Islet of Langerhans (tissue), 1 donor: ENCODE measurements at regions not wholly inside any gene's neighbourhood (a gene's known extent, or its start where the extent isn't known, plus 50 kb on each side); places are given as distances from the start of the nearest gene placed in this dataset.
"Not testable (repeated sequence)": the region's sequence is repeated elsewhere in the genome, so short reads cannot be mapped to it uniquely, and the experiment has no call there.

Source experiments
- FAIRE-seq: peaks from one replicate; lab custom pipeline; 2011; peaks lifted over from hg19 to GRCh38; lab: Jason Lieb, UNC

- FAIRE-seq: no peak
Observed at GRCh38 chr3:135393898-135394525, 571.5 kb upstream of the PPP2R3A start.

GRCh38 chr3:135412475-135412874 is 553.1 kb upstream of the PPP2R3A start:
- FAIRE-seq: no peak

GRCh38 chr3:135416182-135416581 is 549.3 kb upstream of the PPP2R3A start:
- FAIRE-seq: no peak

- FAIRE-seq: no peak
Observed at GRCh38 chr3:135419155-135419554, 546.4 kb upstream of the PPP2R3A start.

GRCh38 chr3:135426508-135426907 is 539.0 kb upstream of the PPP2R3A start:
- no peak for FAIRE-seq

- FAIRE-seq: no peak
Observed at GRCh38 chr3:135432402-135432801, 533.1 kb upstream of the PPP2R3A start.

- FAIRE-seq: not testable (repeated sequence)
Observed at GRCh38 chr3:135438889-135439597, 526.5 kb upstream of the PPP2R3A start.

GRCh38 chr3:135439632-135440031 is 525.9 kb upstream of the PPP2R3A start:
- not testable (repeated sequence) for FAIRE-seq

- no peak for FAIRE-seq
Observed at GRCh38 chr3:135440233-135440632, 525.3 kb upstream of the PPP2R3A start.

GRCh38 chr3:135440746-135441145 is 524.8 kb upstream of the PPP2R3A start:
- FAIRE-seq: no peak

- FAIRE-seq: no peak
Observed at GRCh38 chr3:135444058-135444457, 521.5 kb upstream of the PPP2R3A start.

- no peak for FAIRE-seq
Observed at GRCh38 chr3:135447483-135447882, 518.0 kb upstream of the PPP2R3A start.

GRCh38 chr3:135448520-135448919 is 517.0 kb upstream of the PPP2R3A start:
- FAIRE-seq: no peak

GRCh38 chr3:135449046-135449445 is 516.5 kb upstream of the PPP2R3A start:
- FAIRE-seq: no peak

- FAIRE-seq: no peak
Observed at GRCh38 chr3:135451037-135451785, 514.3 kb upstream of the PPP2R3A start.

GRCh38 chr3:135452881-135453280 is 512.6 kb upstream of the PPP2R3A start:
- no peak for FAIRE-seq

- FAIRE-seq: no peak
Observed at GRCh38 chr3:135453326-135453725, 512.2 kb upstream of the PPP2R3A start.

GRCh38 chr3:135454890-135455289 is 510.6 kb upstream of the PPP2R3A start:
- FAIRE-seq: no peak

- no peak for FAIRE-seq
Observed at GRCh38 chr3:135456108-135456790, 509.3 kb upstream of the PPP2R3A start.

GRCh38 chr3:135458541-135459322 is 506.8 kb upstream of the PPP2R3A start:
- no peak for FAIRE-seq

GRCh38 chr3:135460273-135460672 is 505.3 kb upstream of the PPP2R3A start:
- FAIRE-seq: no peak

GRCh38 chr3:135471911-135472310 is 493.6 kb upstream of the PPP2R3A start:
- no peak for FAIRE-seq
